ENCODE measurements at regions not wholly inside any gene's neighbourhood (a gene's known extent, or its start where the extent isn't known, plus 50 kb on each side); places are given as distances from the start of the nearest gene placed in this dataset.
A peak's percentile ranks its signal among the peaks of the same experiment; 100 is the strongest.

DNA sequence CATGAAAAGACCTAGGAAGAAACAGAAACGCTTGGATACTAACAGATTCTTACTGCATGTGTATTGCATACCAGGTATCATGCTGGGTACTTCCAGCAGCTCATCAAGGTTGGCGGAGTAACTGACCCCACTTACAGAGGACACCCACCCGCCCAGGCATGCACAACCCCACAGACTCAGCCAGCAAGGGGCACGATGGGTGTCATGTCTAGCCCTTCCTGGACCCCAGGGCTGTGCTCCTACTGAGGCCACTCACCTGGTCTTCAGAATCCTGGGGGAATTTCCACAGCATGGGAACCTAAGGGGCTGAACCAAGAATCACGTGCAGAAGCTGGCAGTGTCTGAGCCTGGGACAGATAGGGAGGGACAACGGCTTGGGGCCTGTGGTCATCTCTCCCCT lies 134.1 kb upstream of the ZNF32 start:
- intact Hi-C loops (cut with DNase I), result no loop called here
- no peak for DNase-seq (ENCODE audit: low spot score)

DNA sequence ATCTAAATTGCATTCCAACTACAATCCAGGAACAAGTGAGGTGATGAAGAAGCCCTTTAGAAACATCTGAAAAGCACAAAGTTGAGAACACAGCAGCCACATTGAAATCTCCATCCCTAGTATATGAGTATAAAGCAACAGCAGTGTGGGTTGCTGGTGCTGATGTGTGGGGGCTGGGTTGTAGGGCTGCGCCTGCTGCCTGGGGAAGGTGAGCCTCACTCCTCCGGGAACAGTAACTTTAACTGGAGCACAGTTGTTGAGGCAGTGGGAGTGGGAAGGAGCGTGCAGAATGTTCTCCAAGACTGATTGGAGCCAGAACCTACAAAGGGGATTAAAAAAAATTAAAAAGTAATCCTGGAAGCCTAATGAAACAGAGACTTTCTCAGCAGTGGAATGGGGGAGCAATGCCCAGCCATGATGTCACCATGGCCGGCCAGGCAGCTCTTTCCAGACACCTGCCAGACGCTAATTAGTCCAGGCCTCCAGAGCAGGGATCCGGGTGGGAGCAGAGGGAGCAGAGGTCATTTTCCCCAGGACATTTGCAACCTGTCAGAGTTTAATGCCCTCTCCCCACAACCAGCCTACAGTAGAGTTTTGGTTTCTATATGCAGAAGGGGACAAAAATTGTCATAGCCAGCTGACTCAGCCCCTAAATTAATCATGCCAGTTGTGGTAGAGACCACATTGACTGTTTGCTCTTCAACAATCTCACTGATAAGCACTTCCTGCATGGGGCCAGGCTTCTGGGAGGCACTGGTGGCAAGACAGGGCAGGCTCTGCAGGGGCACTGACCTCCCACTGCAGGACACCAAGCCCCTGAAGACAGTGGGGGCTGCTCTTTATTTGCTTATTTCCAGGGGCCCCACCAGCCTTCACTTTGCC lies 133.0 kb upstream of the ZNF32 start:
- DNase-seq (ENCODE audit: low spot score), result no peak
- intact Hi-C loops (cut with DNase I), result no loop called here

DNA sequence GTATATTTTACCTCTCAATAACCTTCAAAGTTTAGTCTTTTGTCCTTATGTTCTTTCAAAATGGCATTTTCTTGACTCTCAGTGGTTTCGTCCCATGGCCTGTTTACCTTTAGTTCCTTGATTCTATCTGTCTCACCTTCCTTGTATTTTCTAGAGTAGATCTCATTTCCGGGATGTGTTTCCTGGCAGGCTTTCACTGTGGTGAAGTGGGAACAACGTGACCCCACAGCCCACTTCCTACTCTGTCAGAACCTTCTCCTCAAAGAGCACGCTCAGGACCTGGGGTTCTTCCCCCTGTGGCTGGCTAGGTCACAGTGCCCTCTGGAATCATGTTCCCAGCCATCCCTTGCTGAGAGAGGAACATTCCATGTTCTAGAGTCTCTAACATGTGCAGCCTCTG lies 129.9 kb upstream of the ZNF32 start:
- DNase-seq (ENCODE audit: low spot score), result no peak
- intact Hi-C loops (cut with DNase I), result no loop called here

DNA sequence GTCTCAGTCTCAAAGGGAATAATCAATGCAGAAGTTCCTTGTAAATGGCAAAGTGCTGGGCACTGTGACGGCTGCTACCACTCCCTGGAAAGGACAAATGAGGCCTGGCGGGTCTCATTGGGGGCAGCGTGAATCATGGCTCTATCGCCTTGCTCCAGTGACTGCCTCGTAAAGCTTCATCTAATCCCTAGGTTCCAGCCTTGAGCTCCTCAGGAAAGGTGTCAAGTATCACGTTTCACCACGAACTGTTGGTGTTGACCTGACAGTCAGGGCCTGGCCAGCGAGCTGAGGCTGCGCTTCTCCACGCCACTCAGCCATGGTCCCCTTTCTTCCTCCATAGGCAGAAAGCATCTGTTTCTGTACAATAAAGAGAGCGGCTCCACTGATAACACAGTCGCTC lies 126.7 kb upstream of the ZNF32 start:
- intact Hi-C loops (cut with DNase I), result no loop called here

DNA sequence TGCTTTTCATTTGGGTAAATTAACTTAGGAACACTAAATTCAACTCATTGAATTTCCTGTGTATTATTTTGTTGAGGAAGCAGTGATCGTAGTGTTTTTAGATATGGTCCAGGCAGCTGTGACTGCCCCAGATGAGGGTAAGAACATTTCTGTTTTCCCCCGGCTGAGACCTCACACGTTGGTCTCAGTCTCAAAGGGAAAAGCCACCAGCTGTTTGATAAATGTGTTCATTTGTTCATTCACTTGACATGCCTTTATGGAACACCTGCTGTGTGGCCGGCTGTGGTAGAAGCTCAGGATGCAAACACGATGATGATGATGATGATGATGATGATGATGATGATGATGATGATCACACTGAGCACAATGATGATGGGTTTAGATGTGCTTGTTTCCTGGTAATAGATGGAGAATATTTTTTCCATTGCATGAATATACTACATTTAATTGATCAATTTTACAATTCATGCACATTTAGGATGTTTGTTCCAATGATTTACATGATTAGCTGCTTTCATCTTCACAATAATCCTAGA lies 125.6 kb upstream of the ZNF32 start:
- intact Hi-C loops (cut with DNase I), result no loop called here
- DNase-seq (ENCODE audit: low spot score), result no peak

More for the DNA sequence above, 126.7 kb upstream of the ZNF32 start:
- DNase-seq (ENCODE audit: low spot score), result no peak

DNA sequence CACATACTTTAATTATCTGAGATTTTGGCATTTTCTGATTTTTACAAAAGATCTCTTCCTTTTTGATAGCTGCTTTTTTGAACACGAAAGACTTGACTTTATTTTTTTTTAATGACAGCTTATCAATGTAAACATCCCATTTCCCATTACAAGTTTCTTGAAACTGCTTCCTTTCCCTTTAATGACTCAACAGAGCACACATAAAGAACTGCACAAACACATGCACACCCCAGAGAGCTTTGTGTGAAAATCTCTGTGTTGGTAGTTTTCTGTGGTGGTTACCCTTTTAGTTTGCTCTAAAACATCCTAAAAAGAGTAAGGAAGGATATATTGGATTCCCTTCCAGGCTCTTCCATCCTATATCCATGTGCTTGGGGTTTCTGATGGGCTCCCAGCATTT lies 125.1 kb upstream of the ZNF32 start:
- intact Hi-C loops (cut with DNase I), result no loop called here
- no peak for DNase-seq (ENCODE audit: low spot score)

DNA sequence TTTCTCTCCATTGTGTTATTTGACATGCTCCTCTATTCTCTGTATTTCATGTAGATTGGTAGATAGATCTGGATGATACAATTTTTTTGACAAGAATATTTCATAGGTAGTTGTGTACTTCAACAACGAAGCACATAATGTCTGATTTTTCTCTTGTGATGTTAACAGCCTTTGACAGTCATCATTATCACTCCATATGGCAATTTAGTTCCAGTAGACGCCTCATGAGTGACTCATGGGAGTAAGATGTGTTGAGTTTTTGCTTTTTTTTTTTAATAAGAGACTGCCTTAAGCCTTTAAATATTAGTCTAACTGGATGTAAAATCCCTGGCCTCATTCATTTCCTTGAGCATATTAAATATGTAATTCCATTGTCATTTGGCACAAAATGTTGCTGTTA lies 123.5 kb upstream of the ZNF32 start:
- no peak for DNase-seq (ENCODE audit: low spot score)
- intact Hi-C loops (cut with DNase I), result no loop called here

DNA sequence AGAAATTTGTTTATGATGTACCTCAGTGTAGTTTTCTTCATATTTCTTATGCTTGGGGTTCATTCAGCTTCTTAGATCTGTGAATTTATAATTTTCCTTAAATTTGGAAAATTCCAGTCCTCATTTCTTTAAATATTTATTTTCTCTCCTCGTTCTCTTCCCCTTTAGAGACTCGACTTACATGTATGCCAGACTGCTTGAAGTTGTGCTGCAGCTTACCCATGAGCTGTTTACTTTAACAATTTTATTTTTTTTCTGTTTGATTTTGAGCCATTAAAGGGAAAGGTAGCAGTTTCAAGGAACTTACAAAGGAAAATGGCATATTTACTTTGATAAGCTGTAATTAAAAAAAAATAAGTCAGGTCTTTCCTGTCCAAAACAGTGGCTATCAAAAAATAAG lies 123.0 kb upstream of the ZNF32 start:
- intact Hi-C loops (cut with DNase I), result no loop called here

DNA sequence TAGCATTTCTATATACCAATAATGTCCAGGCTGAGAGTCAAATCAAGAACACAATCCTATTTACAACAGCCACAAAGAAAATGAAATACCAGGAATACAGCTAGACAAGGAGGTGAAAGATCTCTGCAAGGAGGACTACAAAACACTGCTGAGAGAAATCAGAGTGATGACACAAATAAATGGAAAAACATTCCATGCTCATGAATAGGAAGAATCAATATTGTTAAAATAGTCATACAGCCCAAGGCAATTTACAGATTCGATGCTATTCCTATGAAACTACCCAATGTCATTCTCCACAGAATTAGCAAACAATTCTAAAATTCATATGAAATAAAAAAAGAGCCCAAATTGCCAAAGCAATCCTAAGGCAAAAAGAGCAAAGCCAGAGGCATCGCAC lies 116.8 kb upstream of the ZNF32 start:
- intact Hi-C loops (cut with DNase I), result no loop called here

More for the DNA sequence above, 123.0 kb upstream of the ZNF32 start:
- no peak for DNase-seq (ENCODE audit: low spot score)

DNA sequence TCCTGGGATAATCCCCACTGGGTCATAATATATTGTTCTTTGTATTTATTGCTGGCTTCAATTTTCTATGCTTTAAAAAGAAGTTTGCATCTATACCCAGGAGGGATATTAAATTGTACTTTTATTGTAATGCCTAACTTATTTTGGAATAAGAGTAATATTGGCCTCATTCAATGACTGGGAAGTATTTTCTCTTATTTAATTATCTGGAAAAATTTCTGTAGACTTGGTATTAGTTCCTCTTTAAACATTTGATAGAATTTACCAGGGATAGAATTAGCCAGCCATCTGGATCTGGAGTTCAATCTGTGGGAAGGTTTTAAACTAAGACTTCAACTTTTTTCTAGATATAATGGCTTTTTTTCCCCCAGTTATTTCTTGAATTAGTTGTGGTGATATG lies 115.2 kb upstream of the ZNF32 start:
- DNase-seq (ENCODE audit: low spot score), result no peak
- intact Hi-C loops (cut with DNase I), result no loop called here

More for the DNA sequence above, 116.8 kb upstream of the ZNF32 start:
- no peak for DNase-seq (ENCODE audit: low spot score)

DNA sequence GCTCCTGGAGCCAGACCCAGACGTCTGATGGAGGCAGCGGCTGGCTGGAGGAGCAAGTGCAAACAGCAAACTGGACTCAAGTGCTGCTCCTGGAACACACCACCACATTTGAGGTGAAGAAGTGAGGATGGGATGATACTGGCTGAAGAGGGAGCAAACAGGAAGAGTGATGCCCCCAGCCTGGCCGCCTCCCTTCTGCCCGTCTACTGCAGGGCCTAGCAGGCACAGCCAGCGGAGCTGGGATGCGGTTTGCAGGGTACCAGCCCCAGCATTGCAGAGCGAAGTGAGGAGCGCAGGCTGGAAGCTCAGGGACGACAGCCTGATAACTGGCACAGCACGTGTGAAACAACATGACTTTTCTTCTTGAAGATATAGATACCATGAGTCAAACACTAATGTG lies 111.8 kb upstream of the ZNF32 start:
- peak; percentile 67 for DNase-seq (ENCODE audit: low spot score)
- intact Hi-C loops (cut with DNase I), result no loop called here

DNA sequence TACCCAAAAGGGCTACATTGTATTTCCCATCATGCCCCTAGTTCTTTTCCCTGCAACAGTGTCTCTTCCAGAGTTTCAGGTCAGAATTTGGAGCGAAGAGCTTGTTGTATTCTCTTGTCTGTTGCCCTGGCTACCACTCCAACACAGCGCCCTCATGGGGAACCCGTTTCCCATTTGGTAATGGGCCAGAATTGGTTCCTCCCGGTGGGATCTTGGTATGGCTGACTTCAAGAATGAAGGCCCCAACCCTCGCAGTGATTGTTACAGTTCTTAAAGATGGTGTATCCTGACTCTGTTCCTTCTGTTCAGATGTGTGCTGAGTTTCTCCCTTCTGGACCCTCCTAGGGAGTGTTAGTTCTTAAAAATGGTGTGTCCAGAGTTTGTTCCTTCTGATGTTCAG lies 110.5 kb upstream of the ZNF32 start:
- no peak for DNase-seq (ENCODE audit: low spot score)
- intact Hi-C loops (cut with DNase I), result no loop called here

DNA sequence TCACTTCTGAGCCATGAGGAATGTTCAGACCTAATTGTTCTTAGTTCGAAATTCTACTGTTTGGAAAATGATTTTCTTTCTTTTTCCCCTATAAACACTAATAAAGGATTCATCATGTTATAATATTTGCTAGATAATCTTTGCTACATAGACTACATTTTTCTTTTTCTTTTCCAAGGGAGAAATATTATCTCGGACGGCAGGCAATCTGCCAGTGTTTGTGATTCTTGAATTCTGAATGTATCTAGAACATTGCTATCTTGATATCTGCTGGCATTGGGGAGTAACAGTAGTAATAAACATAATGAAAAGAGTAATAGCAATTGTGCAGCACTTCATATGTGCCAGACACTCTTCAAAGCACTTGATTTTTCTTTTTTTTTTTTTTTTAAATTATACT lies 107.7 kb upstream of the ZNF32 start:
- DNase-seq (ENCODE audit: low spot score), result no peak
- intact Hi-C loops (cut with DNase I), result no loop called here

DNA sequence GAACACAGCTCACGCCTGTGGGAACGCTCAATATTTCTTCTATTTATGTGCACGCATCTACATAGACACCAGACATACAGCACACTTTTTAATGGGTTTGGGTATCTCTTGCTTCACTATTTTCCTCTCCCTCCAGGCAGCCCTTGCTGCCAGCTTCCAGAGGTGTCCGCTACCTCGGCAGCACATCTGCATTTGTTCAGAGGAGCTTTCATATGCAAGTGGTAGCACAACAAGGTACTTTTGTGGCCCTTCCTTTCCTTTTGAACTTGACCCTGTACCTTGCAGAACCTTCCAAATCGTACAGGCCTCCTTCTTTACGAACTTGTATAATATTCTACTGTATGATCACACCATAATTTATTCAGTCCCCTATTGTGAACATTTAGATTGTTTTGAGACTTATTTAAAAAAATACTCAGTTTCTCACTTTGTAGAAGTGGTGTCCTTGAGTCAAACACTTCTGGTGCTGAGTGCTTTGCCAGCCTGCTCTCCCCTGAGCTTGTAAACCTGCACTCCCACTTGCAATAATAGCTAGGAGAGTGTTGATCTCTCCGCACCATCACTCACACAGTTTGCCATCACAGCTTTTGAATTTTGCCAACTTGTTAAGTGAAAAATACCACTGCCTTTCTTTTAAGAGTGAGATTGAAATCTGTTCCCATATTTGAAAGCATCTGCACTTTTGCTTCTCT lies 106.0 kb upstream of the ZNF32 start:
- intact Hi-C loops (cut with DNase I), result no loop called here
- no peak for DNase-seq (ENCODE audit: low spot score)

DNA sequence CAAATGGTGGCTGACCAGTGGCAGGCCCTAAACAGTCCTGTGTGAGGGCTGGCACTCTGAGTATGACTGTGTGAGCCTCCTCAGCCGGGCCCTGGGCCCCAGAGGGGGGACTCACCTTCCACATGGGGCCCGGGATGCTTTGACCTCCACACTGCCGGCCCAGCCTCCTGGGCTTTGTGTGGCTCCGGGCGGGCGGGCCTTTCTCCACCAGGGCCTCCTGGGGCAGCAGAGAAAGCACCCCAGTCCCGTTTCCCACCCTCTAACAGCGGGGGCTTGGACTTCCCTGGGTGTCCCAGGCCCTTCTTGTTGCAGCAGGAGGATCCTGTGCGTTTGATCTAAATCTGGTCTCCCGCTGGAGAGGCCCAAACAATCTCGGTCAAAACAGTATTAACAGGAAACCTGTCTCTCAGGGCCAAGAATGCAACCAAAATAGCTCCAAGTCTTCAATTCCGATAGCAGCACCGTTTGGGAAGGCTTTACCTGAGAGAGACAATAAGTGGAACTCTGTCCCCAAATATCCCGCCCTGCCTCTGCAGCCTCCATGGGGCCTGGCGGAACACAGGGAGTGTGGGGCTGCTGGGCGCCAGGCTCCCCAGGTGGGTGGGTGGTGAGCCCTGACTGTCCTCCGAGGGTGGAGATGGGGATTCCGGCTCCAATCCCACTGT lies 104.8 kb upstream of the ZNF32 start:
- no peak for DNase-seq (ENCODE audit: low spot score)
- intact Hi-C loops (cut with DNase I), result no loop called here

DNA sequence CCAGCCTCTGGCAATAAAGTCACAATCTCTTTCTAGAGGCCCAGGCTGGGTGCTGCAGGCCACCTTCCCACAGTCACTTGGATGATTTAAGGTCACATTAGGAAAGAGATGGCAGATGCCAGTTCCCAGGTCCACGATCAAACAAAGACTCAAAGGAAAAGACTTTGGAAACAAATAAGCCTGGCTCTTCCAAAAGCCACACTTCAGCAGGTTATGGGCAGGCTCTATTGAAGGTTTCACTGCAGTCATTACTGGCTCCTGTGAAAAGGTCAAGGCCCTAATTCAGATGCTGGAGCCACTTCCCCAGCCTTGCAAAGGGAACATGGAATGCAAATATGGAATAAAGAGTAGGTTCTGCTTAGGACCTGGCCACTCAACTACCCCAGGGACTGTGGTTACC lies 104.0 kb upstream of the ZNF32 start:
- intact Hi-C loops (cut with DNase I), result no loop called here
- DNase-seq (ENCODE audit: low spot score), result no peak

DNA sequence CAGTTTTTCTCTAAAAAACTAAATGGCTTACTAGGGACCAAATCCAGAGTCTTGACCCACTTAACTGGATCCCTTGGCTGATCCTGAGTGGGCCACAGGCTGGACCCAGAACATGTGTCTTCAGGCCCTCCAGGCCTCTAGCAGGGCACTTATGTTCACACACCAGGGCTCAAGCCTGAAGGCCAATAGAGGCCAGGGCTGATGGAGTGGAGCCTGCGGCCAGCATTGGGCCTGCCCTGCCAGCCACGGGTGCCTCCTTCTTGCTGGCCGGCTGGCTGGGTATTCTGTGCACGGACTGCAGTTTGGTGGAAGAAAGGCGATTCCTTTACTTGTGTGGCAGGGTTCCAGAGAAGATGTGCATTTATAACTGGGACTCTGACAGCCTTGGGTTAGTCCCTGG lies 103.0 kb upstream of the ZNF32 start:
- DNase-seq (ENCODE audit: low spot score), result no peak
- intact Hi-C loops (cut with DNase I), result no loop called here

DNA sequence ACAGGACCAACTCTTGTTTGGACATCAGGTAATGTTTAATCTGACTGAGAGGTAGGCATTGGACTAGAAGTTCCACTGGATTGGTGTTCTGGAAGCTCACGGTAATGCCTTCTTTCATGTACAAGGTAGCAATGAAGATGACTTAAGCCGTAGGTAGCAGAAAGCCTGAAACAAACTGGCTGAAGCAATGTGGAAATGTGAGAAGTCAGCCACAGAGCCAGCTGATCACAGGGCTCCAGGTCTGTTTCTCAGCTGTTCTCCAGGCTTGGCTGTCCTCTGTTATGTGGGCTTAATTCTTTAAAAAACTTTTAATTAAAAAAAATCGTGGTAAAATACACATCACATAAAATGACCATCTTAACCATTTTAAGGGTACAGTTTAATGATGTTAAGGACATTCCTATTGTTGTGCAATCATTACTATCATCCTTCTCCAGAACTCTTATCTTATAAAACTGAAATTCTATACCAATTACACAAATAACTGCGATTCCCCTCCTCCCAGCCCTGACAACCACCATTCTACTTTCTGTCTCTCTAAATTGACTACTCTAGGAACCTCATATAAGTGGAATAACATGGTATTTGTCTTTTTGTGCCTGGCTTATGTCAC lies 101.4 kb upstream of the ZNF32 start:
- intact Hi-C loops (cut with DNase I), result no loop called here
- DNase-seq (ENCODE audit: low spot score), result no peak

DNA sequence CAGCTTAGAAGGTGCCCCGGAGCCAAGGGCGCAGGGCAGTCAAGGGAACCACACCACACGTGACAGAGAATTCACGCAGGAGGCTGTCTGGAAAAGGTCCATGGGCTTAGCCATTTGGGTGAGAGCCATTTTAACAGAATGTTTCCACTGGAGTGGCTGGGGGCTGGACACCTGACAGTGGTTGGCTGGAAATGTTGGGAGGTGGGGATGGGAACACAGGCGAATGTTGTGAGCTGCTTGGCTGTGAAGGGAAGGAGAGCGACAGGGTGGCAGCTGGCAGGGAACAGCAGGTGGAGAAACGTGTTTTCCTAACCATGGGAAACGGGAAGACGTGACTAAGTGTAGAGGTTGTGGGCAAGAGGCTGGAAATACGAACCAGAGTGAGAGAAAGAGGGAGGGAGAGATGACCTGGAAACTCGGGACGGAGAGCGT lies 100.5 kb upstream of the ZNF32 start:
- intact Hi-C loops (cut with DNase I), result no loop called here
- no peak for DNase-seq (ENCODE audit: low spot score)

DNA sequence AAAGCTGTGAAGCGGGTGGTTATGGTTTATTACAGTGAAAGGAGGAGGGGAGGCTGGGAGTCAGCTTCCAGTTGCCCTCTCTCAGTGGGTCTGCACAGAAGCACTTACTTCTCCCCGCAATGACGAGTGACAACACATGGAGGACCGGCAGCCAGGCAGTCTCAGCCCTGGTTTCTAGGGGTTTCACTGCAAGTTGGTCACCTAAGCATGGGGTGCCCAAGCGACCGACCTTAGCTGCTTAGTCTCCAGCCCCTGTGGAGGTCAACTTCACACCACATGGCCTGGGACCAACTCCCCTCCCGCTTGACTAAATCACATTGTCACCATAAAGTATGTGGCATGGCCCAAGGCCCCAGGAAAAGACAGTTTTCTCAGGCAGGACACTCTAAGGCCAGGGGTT lies 99.9 kb upstream of the ZNF32 start:
- DNase-seq (ENCODE audit: low spot score), result no peak
- intact Hi-C loops (cut with DNase I), result no loop called here
